ENCODE measurements at regions not wholly inside any gene's neighbourhood (a gene's known extent, or its start where the extent isn't known, plus 50 kb on each side); places are given as distances from the start of the nearest gene placed in this dataset.
A peak's percentile ranks its signal among the peaks of the same experiment; 100 is the strongest.

GRCh38 chr5:10111571-10111970 is 138.1 kb downstream of the ATPSCKMT start:
- no peak overlapping the region for H4K8ac ChIP-seq (replicated peaks; ENCODE audit: insufficient read length, low read depth, low read length)
- H4K91ac ChIP-seq (ENCODE audit: insufficient read length, low read depth, low read length) = no peak overlapping the region
- Mint-ChIP-seq H3K27me3 (ENCODE audit: low read depth) (peaks cover 16% of the 10 kb centered on the region), H3K36me3 (ENCODE audit: insufficient read depth in 1 of 3, low read depth in 3 of 3) (peaks cover 0 to 3% (median 2%) of the 10 kb centered on the region in 3 experiments; a peak in 2 of 7 replicates), H3K27ac (no peak overlapping the region), H3K4me1 (peaks cover 8 to 11% of the 10 kb centered on the region in 2 experiments), H3K4me3 (no peak overlapping the region), H3K9me3 (no peaks in the 10 kb centered on the region)
- H3K14ac ChIP-seq (ENCODE audit: insufficient read depth, low read length) = no peak overlapping the region
- no peaks in the 10 kb centered on the region for H3K23me2 ChIP-seq (ENCODE audit: insufficient read length, low read depth, low read length, poor library complexity, severe bottlenecking)
- H2BK5ac ChIP-seq (ENCODE audit: insufficient read length, low read length) = no peak overlapping the region
- H2AFZ ChIP-seq (ENCODE audit: low read length) = no peak overlapping the region
- H3K9me3 ChIP-seq (ENCODE audit: control insufficient read depth, low read depth, low read length) = no peaks in the 10 kb centered on the region
- DNase-seq = peak; percentile 77
- H4K5ac ChIP-seq (ENCODE audit: insufficient read length, low read depth, low read length) = no peak overlapping the region
- WGBS (ENCODE audit: extremely low coverage, insufficient read length, low lambda C conversion rate) = no CpG with 5 or more reads among the region's 7 CpGs
- no peak overlapping the region for H2BK120ac ChIP-seq (ENCODE audit: low read depth, low read length, poor library complexity, severe bottlenecking)
- no peak overlapping the region for H3T11ph ChIP-seq (ENCODE audit: low read length)
- no peak overlapping the region for H3K27ac ChIP-seq (ENCODE audit: insufficient read length, low read depth, low read length)
- no peak overlapping the region for H3K56ac ChIP-seq (ENCODE audit: insufficient read length, low read depth, low read length)
- H4K20me1 ChIP-seq (ENCODE audit: control insufficient read depth, insufficient read depth, insufficient read length) = no peaks in the 10 kb centered on the region
- H3K27me3 ChIP-seq (ENCODE audit: insufficient read depth, low read length) = no peaks in the 10 kb centered on the region; the same call in 1 of the 2 replicates
- no peak overlapping the region for H2BK20ac ChIP-seq (ENCODE audit: low read depth, low read length, poor library complexity, severe bottlenecking)
- H3K9ac ChIP-seq (ENCODE audit: extremely low read depth, insufficient read length, low read length) = no peak overlapping the region
- no peak overlapping the region for H2AK5ac ChIP-seq (ENCODE audit: insufficient read length, low read length)
- H3K79me2 ChIP-seq (ENCODE audit: insufficient read depth, low read length) = no peaks in the 10 kb centered on the region
- no peak overlapping the region for H3K18ac ChIP-seq (ENCODE audit: insufficient read length, low read depth, low read length)
- H2BK12ac ChIP-seq (ENCODE audit: insufficient read length, low read depth, low read length) = no peak overlapping the region
- H3K4me1 ChIP-seq (ENCODE audit: insufficient read depth, low read length) = no peaks in the 10 kb centered on the region
- H2BK15ac ChIP-seq (ENCODE audit: low read depth, low read length) = no peak overlapping the region
- TF ChIP-seq CTCF (conservative IDR thresholded peaks at IDR 0.05) = peak; percentile 79
- H3K4ac ChIP-seq (ENCODE audit: low read depth, low read length) = no peak overlapping the region
- H3K79me1 ChIP-seq (ENCODE audit: insufficient read depth, low read depth, low read length, poor library complexity, severe bottlenecking) = no peaks in the 10 kb centered on the region
- no peak overlapping the region for H3K23ac ChIP-seq (ENCODE audit: insufficient read length, low read depth, low read length)
- H3K4me2 ChIP-seq (ENCODE audit: insufficient read depth, insufficient read length, low read length) = no peak overlapping the region
